ENCODE measurements at regions not wholly inside any gene's neighbourhood (a gene's known extent, or its start where the extent isn't known, plus 50 kb on each side); places are given as distances from the start of the nearest gene placed in this dataset.
"Not testable (repeated sequence)": the region's sequence is repeated elsewhere in the genome, so short reads cannot be mapped to it uniquely, and the experiment has no call there.

DNA sequence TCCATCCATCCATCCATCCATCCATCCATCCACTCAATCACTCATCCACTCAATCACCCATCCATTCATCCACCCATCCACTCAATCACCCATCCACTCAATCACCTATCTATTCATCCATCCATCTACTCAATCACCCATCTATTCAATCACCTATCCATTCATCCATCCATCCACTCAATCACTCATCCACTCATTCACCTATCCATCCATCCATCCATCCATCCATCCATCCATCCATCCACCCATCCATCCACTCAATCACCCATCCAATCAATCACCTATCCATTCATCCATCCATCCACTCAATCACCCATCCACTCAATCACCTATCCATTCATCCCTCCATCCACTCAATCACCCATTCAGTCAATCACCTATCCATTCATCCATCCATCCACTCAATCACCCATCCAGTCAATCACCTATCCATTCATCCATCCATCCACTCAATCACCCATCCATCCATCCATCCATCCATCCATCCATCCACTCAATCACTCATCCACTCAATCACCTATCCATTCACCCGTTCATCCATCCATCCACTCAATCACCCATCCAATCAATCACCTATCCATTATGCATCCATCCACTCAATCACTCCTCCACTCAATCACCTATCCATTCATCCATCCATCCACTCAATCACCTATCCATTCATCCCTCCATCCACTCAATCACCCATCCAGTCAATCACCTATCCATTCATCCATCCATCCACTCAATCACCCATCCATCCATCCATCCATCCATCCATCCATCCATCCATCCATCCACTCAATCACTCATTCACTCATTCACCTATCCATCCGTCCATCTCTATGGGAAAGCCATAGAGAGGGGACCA lies 114.7 kb upstream of the ZBTB40 start:
- not testable (repeated sequence) for TF ChIP-seq CTCF, POLR2A (IDR thresholded peaks at IDR 0.05)
